ENCODE measurements at regions not wholly inside any gene's neighbourhood (a gene's known extent, or its start where the extent isn't known, plus 50 kb on each side); places are given as distances from the start of the nearest gene placed in this dataset.

DNA sequence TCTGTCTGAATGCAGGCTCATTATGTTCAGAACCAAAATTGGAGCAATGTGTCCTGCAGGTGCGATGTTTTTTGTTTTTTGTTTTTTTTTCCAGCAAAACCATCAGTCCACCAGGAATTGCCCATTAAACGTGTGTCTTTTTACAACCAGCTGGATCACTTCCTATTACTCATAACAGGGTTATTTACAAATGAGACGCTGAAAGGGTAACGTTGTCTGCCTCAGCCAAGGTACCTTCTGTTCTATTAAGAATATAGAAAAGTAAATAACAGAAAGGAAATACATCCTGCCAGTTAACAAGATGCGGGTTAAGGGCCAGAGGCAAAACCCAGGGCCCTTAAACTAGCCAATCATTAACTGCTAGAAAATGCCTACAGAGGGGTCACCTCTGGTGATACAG is 590.4 kb downstream of the TBC1D4 start:
- no peaks in the 10 kb centered on the region for H3K9me3 ChIP-seq
- no peaks in the 10 kb centered on the region for H3K36me3 ChIP-seq
- intact Hi-C loops (cut with DNase I; ENCODE audit: low total_unique reads), result no loop called here
- WGBS, 5 donors, result 54 to 72% (median 63%) methylated on average over 5 of the region's 5 CpGs
- no peak for DNase-seq
- no peaks in the 10 kb centered on the region for H3K27me3 ChIP-seq (replicated peaks in 1 of 7)
- no peak overlapping the region for H3K4me3 ChIP-seq
- no peaks in the 10 kb centered on the region for H3K4me1 ChIP-seq
- H3K27ac ChIP-seq, result no peak overlapping the region
- TF ChIP-seq POLR2AphosphoS5 (IDR thresholded peaks at IDR 0.05) (no peak), CTCF (IDR thresholded peaks at IDR 0.05 in 8 of 11, conservative IDR thresholded peaks at IDR 0.05 in 3 of 11) (no peak), POLR2A (IDR thresholded peaks at IDR 0.05) (no peak)

GRCh38 chr13:74889321-74889720 is 592.6 kb downstream of the TBC1D4 start:
- H3K4me3 ChIP-seq, result no peak overlapping the region
- no peaks in the 10 kb centered on the region for H3K36me3 ChIP-seq
- H3K27me3 ChIP-seq (replicated peaks in 1 of 7), result no peaks in the 10 kb centered on the region
- intact Hi-C loops (cut with DNase I; ENCODE audit: low total_unique reads), result no loop called here
- TF ChIP-seq CTCF (IDR thresholded peaks at IDR 0.05 in 8 of 11, conservative IDR thresholded peaks at IDR 0.05 in 3 of 11) (no peak), POLR2A (IDR thresholded peaks at IDR 0.05) (no peak), POLR2AphosphoS5 (IDR thresholded peaks at IDR 0.05) (no peak)
- no peaks in the 10 kb centered on the region for H3K9me3 ChIP-seq
- no peak overlapping the region for H3K27ac ChIP-seq
- DNase-seq, result no peak
- no peaks in the 10 kb centered on the region for H3K4me1 ChIP-seq

- 71 to 86% (median 79%) methylated on average over 3 of the region's 3 CpGs for WGBS, 5 donors
- DNase-seq, result no peak
- Histone ChIP-seq H3K27me3 (replicated peaks in 1 of 7) (no peaks in the 10 kb centered on the region), H3K4me3 (no peak overlapping the region), H3K4me1 (no peaks in the 10 kb centered on the region), H3K36me3 (no peaks in the 10 kb centered on the region), H3K9me3 (no peaks in the 10 kb centered on the region), H3K27ac (no peak overlapping the region)
- intact Hi-C loops (cut with DNase I; ENCODE audit: low total_unique reads), result no loop called here
- TF ChIP-seq POLR2A (IDR thresholded peaks at IDR 0.05), result no peak
- no peak for TF ChIP-seq CTCF (IDR thresholded peaks at IDR 0.05 in 8 of 11, conservative IDR thresholded peaks at IDR 0.05 in 3 of 11)
- no peak for TF ChIP-seq POLR2AphosphoS5 (IDR thresholded peaks at IDR 0.05)
Observed at GRCh38 chr13:74886502-74886901, 595.5 kb downstream of the TBC1D4 start.

DNA sequence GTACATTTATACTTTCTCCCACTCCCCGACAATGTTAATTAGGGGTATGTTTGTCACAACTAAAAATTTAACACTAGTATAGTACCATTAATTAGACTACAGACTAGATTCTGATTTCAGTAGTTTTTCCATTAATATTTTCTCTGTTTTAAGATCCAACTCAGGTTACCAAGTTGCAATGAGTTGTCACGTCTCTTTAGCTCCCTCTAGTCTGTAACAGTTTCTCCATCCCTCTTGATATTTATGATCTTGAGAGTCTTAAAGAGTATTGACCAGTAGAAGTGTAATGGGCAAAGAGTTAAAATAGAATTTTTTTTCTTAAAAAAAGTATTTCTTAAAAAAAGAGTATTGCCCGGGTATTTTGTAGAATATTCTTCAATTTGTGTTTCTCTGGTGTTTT is 598.1 kb downstream of the TBC1D4 start:
- no peak overlapping the region for H3K27ac ChIP-seq
- no peaks in the 10 kb centered on the region for H3K36me3 ChIP-seq
- no peaks in the 10 kb centered on the region for H3K4me1 ChIP-seq
- H3K27me3 ChIP-seq (replicated peaks in 1 of 7), result no peaks in the 10 kb centered on the region
- 81 to 87% (median 83%) methylated on average over 3 of the region's 3 CpGs for WGBS, 5 donors
- intact Hi-C loops (cut with DNase I; ENCODE audit: low total_unique reads), result no loop called here
- peaks cover 0 to 9% (median 5%) of the 10 kb centered on the region in 8 donors for H3K9me3 ChIP-seq
- TF ChIP-seq CTCF (IDR thresholded peaks at IDR 0.05 in 8 of 11, conservative IDR thresholded peaks at IDR 0.05 in 3 of 11) (no peak), POLR2AphosphoS5 (IDR thresholded peaks at IDR 0.05) (no peak), POLR2A (IDR thresholded peaks at IDR 0.05) (no peak)
- no peak overlapping the region for H3K4me3 ChIP-seq
- DNase-seq, result no peak

All from spleen (tissue), 11 donors.